ENCODE measurements at regions not wholly inside any gene's neighbourhood (a gene's known extent, or its start where the extent isn't known, plus 50 kb on each side); places are given as distances from the start of the nearest gene placed in this dataset.

DNA sequence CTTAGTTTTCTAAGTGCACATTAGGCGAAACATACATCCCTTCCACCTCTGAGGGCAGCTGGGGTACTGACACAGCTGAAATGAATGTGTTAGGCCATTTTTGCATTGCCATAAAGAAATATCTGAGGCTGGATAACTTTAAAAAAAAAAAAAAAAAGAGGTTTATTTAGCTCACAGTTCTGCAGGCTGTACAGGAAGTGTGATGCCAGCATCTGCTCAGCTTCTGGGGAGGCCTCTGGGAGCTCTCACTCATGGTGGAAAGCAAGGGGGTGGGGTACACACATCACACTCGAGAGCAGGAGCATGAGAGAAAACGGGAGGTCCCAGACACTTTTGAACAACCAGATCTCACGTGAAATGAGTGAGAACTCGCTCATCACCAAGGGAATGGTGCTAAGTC, 158.1 kb downstream of the PSMG1 start:
- TF ChIP-seq, protein P1, sequence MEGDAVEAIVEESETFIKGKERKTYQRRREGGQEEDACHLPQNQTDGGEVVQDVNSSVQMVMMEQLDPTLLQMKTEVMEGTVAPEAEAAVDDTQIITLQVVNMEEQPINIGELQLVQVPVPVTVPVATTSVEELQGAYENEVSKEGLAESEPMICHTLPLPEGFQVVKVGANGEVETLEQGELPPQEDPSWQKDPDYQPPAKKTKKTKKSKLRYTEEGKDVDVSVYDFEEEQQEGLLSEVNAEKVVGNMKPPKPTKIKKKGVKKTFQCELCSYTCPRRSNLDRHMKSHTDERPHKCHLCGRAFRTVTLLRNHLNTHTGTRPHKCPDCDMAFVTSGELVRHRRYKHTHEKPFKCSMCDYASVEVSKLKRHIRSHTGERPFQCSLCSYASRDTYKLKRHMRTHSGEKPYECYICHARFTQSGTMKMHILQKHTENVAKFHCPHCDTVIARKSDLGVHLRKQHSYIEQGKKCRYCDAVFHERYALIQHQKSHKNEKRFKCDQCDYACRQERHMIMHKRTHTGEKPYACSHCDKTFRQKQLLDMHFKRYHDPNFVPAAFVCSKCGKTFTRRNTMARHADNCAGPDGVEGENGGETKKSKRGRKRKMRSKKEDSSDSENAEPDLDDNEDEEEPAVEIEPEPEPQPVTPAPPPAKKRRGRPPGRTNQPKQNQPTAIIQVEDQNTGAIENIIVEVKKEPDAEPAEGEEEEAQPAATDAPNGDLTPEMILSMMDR (IDR thresholded peaks at IDR 0.05), result no peak
- TF ChIP-seq POLR2A (IDR thresholded peaks at IDR 0.05) (no peak), EP300 (IDR thresholded peaks at IDR 0.05) (no peak)
